HEK293T (cell line): ENCODE measurements at regions not wholly inside any gene's neighbourhood (a gene's known extent, or its start where the extent isn't known, plus 50 kb on each side); places are given as distances from the start of the nearest gene placed in this dataset.

ENCODE experiments used
- ARNT ChIP-seq: fragments of 450-650 bp; IDR thresholded peaks from 2 replicates; pipeline ENCODE4 v1.6.1; 2017; ENCODE audit warnings: mild to moderate bottlenecking
- BHLHE40 ChIP-seq: fragments of 450-650 bp; IDR thresholded peaks from 2 replicates; pipeline ENCODE4 v1.6.1; 2016; ENCODE audit warnings: mild to moderate bottlenecking, moderate library complexity, borderline replicate concordance
- CTBP1 ChIP-seq: fragments of 450-650 bp; IDR thresholded peaks from 2 replicates; pipeline ENCODE4 v1.6.1; 2016; ENCODE audit warnings: borderline replicate concordance
- FOXK2 ChIP-seq: fragments of 450-650 bp; IDR thresholded peaks from 2 replicates; pipeline ENCODE4 v1.6.1; 2016; ENCODE audit warnings: mild to moderate bottlenecking
- LEF1 ChIP-seq: fragments of 450-650 bp; IDR thresholded peaks from 2 replicates; pipeline ENCODE4 v1.6.1; 2017; ENCODE audit warnings: mild to moderate bottlenecking, borderline replicate concordance
- SP1 ChIP-seq: fragments of 450-650 bp; IDR thresholded peaks from 2 replicates; pipeline ENCODE4 v1.6.1; 2017
- SUZ12 ChIP-seq: fragments of 450-650 bp; IDR thresholded peaks from 2 replicates; pipeline ENCODE4 v1.6.1; 2016; ENCODE audit warnings: mild to moderate bottlenecking
- ZNF384 ChIP-seq: fragments of 450-650 bp; IDR thresholded peaks from 2 replicates; pipeline ENCODE4 v1.6.1; 2016

DNA sequence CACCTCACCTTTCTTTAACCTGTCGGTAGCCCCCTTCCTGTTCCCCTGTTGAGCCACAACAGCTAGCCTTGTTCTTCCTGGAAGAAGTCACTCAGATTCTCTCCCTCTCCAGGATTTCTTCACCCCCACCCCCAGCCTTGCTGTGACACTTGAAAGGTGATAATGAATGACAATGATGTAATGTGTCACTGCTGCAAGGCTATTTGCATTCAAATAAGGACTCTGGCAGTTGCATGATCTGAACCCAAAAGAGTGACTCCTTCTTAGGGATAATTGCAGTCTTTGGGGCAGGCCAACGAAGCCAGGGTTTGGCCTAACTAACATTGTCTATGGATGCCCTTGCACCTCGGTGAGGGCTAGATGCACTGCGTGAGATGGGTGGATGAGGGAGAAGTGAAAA is 154.4 kb upstream of the CLINT1 start:
- no peak for TF ChIP-seq BHLHE40
- no peak for TF ChIP-seq FOXK2
- TF ChIP-seq SUZ12, result no peak
- no peak for TF ChIP-seq ZNF384
- no peak for TF ChIP-seq ARNT
- no peak for TF ChIP-seq SP1
- no peak for TF ChIP-seq LEF1
- TF ChIP-seq CTBP1, result no peak
